ENCODE measurements at regions not wholly inside any gene's neighbourhood (a gene's known extent, or its start where the extent isn't known, plus 50 kb on each side); places are given as distances from the start of the nearest gene placed in this dataset.

DNA sequence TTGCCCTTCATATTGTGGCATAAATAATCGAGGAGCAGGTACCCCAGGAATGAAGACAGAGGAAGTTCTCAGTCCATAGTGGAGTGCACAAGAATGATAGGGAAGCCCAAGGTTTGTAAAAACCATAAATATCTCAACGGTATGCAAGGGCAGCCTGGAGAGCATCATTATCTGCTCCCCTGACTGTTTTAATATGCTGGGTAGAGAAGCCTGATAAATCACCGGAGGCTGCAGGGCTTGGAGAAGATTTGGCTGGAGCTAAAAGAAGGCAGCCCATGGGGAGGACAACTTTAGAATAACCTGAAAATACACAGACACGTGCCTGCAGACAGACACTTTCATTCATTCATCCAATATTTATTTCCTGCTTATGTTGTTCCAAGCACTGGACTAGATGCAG, 205.2 kb upstream of the RPL38 start:
- DNase-seq (ENCODE audit: extremely low spot score) = no peak
- ChIA-PET CTCF (interaction anchor here (0.6 to 1.3 kb wide), 4 partner anchors 10 to 131 kb away, joined by 3 to 7 read pairs (median 5); no protein-coding TSS in a partner anchor), POLR2A (no interaction called here)
- no peak for TF ChIP-seq NFRKB (IDR thresholded peaks at IDR 0.05)
- TF ChIP-seq, protein P1, sequence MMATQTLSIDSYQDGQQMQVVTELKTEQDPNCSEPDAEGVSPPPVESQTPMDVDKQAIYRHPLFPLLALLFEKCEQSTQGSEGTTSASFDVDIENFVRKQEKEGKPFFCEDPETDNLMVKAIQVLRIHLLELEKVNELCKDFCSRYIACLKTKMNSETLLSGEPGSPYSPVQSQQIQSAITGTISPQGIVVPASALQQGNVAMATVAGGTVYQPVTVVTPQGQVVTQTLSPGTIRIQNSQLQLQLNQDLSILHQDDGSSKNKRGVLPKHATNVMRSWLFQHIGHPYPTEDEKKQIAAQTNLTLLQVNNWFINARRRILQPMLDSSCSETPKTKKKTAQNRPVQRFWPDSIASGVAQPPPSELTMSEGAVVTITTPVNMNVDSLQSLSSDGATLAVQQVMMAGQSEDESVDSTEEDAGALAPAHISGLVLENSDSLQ (IDR thresholded peaks at IDR 0.05) = no peak
- no peak for TF ChIP-seq LEF1 (IDR thresholded peaks at IDR 0.05; ENCODE audit: borderline replicate concordance)
- TF ChIP-seq BHLHE40 (IDR thresholded peaks at IDR 0.05; ENCODE audit: borderline replicate concordance) = no peak
- TF ChIP-seq TARDBP (IDR thresholded peaks at IDR 0.05) = no peak
- TF ChIP-seq ELF4 (IDR thresholded peaks at IDR 0.05) = no peak
- TF ChIP-seq ZNF384 (IDR thresholded peaks at IDR 0.05) = no peak
- no peak for TF ChIP-seq L3MBTL2 (conservative IDR thresholded peaks at IDR 0.05)
- TF ChIP-seq SUZ12 (IDR thresholded peaks at IDR 0.05) = no peak
- no peak for TF ChIP-seq FOXK2 (IDR thresholded peaks at IDR 0.05)
- TF ChIP-seq CTBP1 (IDR thresholded peaks at IDR 0.05; ENCODE audit: borderline replicate concordance) = no peak
- no peak for TF ChIP-seq FOXM1 (IDR thresholded peaks at IDR 0.05; ENCODE audit: borderline replicate concordance)
- no peak for TF ChIP-seq HDGF (IDR thresholded peaks at IDR 0.05; ENCODE audit: borderline replicate concordance)
- no peak for TF ChIP-seq FOXA1 (IDR thresholded peaks at IDR 0.05)

DNA sequence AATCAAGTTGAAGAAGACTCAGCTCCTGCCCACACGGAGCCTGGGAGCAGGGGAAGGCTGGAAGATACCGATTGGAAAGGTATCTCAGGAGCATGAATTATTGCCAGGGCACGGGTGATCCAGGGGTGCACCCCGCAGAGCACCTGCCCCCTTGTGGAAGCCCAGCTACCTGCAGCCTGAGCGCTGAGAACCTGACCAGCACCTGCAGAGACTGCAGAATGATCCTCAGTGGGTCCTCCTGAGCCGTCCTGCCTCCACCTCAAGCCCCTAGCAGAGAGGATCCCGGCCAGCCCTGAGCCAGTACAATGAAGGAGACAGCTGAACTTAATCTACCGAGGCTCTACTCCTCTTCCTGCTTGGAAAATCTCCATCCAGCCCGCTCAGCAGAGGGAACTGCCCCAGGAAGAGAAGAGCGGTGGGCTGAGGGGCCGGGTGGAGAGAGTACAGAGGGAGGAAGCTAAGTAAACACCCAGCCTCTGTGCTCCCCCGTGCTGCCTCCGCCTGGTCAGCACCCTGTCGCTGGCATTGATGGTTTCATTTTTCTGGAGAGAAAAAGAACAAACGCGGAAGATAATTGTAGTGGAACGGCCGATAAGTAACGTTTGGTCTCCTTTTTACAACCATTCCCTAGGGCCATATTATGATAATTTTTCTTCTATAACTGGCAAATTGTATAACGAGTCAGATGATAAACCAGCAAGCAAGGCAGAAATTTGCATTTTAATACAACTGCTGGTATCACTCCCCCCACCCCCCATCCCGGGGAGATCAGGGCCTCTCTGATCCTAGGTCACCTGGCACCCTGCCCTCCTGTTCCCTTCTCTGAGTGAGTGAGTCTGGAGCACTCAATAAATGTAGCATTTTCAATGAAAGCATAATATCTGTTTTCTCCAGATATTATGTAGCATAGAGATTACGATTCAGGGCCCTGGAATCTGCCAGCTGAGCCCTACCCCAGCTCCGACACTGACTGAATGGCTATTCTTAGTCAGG, 204.5 kb upstream of the RPL38 start:
- ChIA-PET POLR2A (no interaction called here), CTCF (interaction anchor here (0.6 to 1.3 kb wide), 4 partner anchors 9 to 130 kb away, joined by 3 to 7 read pairs (median 5); no protein-coding TSS in a partner anchor)
- TF ChIP-seq LEF1 (IDR thresholded peaks at IDR 0.05; ENCODE audit: borderline replicate concordance) = no peak
- no peak for TF ChIP-seq FOXK2 (IDR thresholded peaks at IDR 0.05)
- no peak for TF ChIP-seq ARNT (IDR thresholded peaks at IDR 0.05)
- no peak for TF ChIP-seq TARDBP (IDR thresholded peaks at IDR 0.05)
- TF ChIP-seq ELF4 (IDR thresholded peaks at IDR 0.05) = no peak
- TF ChIP-seq, protein P1 (IDR thresholded peaks at IDR 0.05) = no peak
- TF ChIP-seq FOXA1 (IDR thresholded peaks at IDR 0.05) = no peak
- no peak for TF ChIP-seq FOXM1 (IDR thresholded peaks at IDR 0.05; ENCODE audit: borderline replicate concordance)
- TF ChIP-seq CTBP1 (IDR thresholded peaks at IDR 0.05; ENCODE audit: borderline replicate concordance) = no peak
- TF ChIP-seq NFRKB (IDR thresholded peaks at IDR 0.05) = no peak
- TF ChIP-seq L3MBTL2 (conservative IDR thresholded peaks at IDR 0.05) = no peak
- peak; percentile 75 for DNase-seq (ENCODE audit: extremely low spot score)

DNA sequence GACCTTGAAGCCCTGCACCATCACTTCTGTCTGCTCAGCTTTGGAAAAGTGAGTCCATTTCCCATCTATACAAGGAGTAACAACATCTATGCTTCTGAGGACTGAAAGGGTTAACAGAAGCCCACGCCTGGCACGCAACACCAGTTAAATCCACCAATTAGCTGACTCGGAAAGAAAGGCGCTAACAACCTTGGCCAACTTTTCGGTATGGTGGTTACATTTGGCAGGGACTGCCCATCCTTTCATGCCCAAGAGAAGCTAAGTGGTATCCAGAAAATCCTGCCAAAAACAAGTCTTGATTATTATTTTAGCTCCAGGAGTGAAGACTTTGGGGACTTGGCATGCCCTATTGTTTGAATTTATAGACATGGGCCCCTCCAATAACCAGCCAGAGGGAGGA, 202.3 kb upstream of the RPL38 start:
- ChIA-PET CTCF (no interaction called here), POLR2A (no interaction called here)
- no peak for DNase-seq (ENCODE audit: extremely low spot score)
- TF ChIP-seq FOXK2 (IDR thresholded peaks at IDR 0.05) (no peak), L3MBTL2 (conservative IDR thresholded peaks at IDR 0.05) (no peak), CTBP1 (IDR thresholded peaks at IDR 0.05; ENCODE audit: borderline replicate concordance) (no peak), FOXA1 (IDR thresholded peaks at IDR 0.05) (no peak), BHLHE40 (IDR thresholded peaks at IDR 0.05; ENCODE audit: borderline replicate concordance) (no peak), ZNF384 (IDR thresholded peaks at IDR 0.05) (no peak), FOXM1 (IDR thresholded peaks at IDR 0.05; ENCODE audit: borderline replicate concordance) (no peak), ARNT (IDR thresholded peaks at IDR 0.05) (no peak), HDGF (IDR thresholded peaks at IDR 0.05; ENCODE audit: borderline replicate concordance) (no peak), NFRKB (IDR thresholded peaks at IDR 0.05) (no peak), SUZ12 (IDR thresholded peaks at IDR 0.05) (no peak), ELF4 (IDR thresholded peaks at IDR 0.05) (no peak), LEF1 (IDR thresholded peaks at IDR 0.05; ENCODE audit: borderline replicate concordance) (no peak)
- TF ChIP-seq, protein P1 (IDR thresholded peaks at IDR 0.05) = no peak

DNA sequence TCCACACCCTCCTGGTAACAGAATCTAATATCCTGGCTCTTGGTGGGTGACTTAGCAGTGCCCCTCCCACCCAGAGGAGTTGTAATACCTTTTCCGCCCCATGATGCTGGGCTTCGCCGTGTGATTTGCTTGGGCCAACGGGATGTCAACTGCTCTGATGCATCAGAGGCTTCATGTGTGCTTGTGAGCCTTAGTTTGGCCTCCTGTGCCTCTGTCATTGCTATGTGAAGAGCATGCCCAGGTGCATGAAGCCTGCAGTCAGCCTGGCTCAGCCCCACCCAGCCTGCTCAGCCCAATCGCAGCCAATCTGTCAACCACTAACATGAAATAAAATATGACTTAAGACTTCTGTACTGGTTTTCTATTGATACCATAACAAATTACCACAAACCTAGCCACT, 201.2 kb upstream of the RPL38 start:
- ChIA-PET POLR2A (no interaction called here), CTCF (no interaction called here)
- TF ChIP-seq HDGF (IDR thresholded peaks at IDR 0.05; ENCODE audit: borderline replicate concordance) = no peak
- no peak for TF ChIP-seq ZNF384 (IDR thresholded peaks at IDR 0.05)
- TF ChIP-seq FOXM1 (IDR thresholded peaks at IDR 0.05; ENCODE audit: borderline replicate concordance) = no peak
- TF ChIP-seq LEF1 (IDR thresholded peaks at IDR 0.05; ENCODE audit: borderline replicate concordance) = no peak
- TF ChIP-seq ARNT (IDR thresholded peaks at IDR 0.05) = no peak
- TF ChIP-seq, protein P1 (IDR thresholded peaks at IDR 0.05) = no peak
- DNase-seq (ENCODE audit: extremely low spot score) = no peak

DNA sequence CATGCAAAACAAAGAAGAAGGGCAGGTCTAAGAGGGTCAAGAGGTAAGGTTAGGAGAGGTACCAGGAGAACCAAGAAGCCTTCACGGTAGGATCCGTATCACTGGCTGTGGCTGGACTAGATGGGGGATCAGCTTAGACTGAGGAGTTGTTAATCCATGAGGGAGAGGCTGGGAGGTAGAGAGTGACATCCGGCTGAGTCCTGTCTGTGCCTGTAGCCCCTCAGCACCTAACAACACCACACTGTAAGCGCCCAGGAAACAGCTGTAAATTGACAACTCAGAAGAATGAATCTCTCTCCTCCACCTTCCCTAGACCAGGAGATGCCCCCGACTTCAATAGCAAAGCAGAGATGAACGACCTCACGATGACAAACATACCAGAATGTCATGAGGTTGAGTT, 199.4 kb upstream of the RPL38 start:
- TF ChIP-seq FOXA1 (IDR thresholded peaks at IDR 0.05) (no peak), NFRKB (IDR thresholded peaks at IDR 0.05) (no peak), ELF4 (IDR thresholded peaks at IDR 0.05) (no peak), ZNF384 (IDR thresholded peaks at IDR 0.05) (no peak)
- DNase-seq (ENCODE audit: extremely low spot score) = no peak
- POLR2A ChIA-PET = no interaction called here
- CTCF ChIA-PET = no interaction called here

Data from HEK293T (cell line).